NB4 (cell line): ENCODE measurements at regions not wholly inside any gene's neighbourhood (a gene's known extent, or its start where the extent isn't known, plus 50 kb on each side); places are given as distances from the start of the nearest gene placed in this dataset.

Source experiments
- CTCF ChIP-seq: IDR thresholded peaks from one replicate; pipeline ENCODE4 v1.5.1; 2012; ENCODE audit warnings: low read depth, low read length
- MAX ChIP-seq: IDR thresholded peaks from 2 replicates; pipeline ENCODE4 v1.6.1; 2011; ENCODE audit warnings: low read depth, low read length
- MYC ChIP-seq: IDR thresholded peaks from 2 replicates; pipeline ENCODE4 v1.6.1; 2011; ENCODE audit warnings: low read depth, low read length
- POLR2A ChIP-seq: IDR thresholded peaks from 2 replicates; pipeline ENCODE4 v1.6.1; 2011; ENCODE audit warnings: mild to moderate bottlenecking; ENCODE audit not compliant: insufficient read length; ENCODE audit errors: extremely low read depth

GRCh38 chr10:83448013-83448412, 691.3 kb upstream of the GHITM start:
- TF ChIP-seq CTCF (no peak), MAX (no peak), POLR2A (no peak), MYC (no peak)
